LNCAP (cell line): ENCODE measurements at regions not wholly inside any gene's neighbourhood (a gene's known extent, or its start where the extent isn't known, plus 50 kb on each side); places are given as distances from the start of the nearest gene placed in this dataset.

Source experiments
- TF ChIP-seq, protein P1 (sequence below): fragments of 450-650 bp; IDR thresholded peaks from 2 replicates; pipeline ENCODE4 v1.5.1; 2017; ENCODE audit warnings: mild to moderate bottlenecking

DNA sequence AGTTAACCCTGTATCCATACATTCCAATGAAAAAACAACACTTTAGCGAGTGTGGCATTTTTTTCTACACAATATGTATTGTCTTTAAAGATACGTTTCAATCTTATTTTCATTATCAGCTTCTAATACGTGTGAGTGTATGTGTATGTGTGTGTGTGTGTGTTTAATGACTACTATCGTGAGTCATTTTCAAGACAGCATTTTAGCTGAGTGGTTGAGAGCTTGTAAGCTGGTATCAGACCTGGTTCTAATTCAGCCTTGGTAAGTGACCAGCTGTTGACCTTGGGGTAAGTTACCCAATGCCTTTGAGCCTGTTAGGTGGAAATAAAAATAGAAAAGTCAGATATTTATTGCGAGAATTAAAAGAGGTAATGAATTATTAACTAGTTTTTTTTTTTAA lies 320.0 kb upstream of the NT5E start:
- TF ChIP-seq, protein P1, sequence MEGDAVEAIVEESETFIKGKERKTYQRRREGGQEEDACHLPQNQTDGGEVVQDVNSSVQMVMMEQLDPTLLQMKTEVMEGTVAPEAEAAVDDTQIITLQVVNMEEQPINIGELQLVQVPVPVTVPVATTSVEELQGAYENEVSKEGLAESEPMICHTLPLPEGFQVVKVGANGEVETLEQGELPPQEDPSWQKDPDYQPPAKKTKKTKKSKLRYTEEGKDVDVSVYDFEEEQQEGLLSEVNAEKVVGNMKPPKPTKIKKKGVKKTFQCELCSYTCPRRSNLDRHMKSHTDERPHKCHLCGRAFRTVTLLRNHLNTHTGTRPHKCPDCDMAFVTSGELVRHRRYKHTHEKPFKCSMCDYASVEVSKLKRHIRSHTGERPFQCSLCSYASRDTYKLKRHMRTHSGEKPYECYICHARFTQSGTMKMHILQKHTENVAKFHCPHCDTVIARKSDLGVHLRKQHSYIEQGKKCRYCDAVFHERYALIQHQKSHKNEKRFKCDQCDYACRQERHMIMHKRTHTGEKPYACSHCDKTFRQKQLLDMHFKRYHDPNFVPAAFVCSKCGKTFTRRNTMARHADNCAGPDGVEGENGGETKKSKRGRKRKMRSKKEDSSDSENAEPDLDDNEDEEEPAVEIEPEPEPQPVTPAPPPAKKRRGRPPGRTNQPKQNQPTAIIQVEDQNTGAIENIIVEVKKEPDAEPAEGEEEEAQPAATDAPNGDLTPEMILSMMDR = no peak

- TF ChIP-seq, protein P1 = no peak
Observed at GRCh38 chr6:85128781-85129180, 321.1 kb upstream of the NT5E start.

DNA sequence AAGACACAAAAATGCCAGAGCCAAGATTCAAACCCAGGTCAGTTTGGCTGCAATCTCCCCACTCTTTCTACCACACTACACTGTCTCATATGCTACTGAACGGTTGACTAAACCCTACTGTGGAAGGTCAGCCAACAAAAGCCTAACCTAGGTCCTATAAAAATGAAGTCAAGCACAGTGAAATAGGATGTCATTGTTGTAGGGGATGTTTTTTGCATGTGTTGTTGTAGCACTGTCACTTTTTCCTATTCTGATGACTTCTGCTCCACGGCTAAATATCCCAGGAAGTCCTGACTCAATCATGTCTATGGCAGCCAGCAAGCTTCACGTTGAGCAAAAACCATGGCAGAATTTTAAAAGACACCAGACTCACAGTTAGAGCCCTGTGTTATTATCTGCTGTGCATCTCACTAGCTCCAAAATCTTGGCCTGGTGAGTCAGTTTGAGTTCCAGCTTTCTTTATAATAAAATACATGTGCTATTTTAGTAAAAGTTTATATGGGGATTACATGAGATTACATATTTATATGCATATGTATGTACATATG lies 322.1 kb upstream of the NT5E start:
- TF ChIP-seq, protein P1 = no peak

DNA sequence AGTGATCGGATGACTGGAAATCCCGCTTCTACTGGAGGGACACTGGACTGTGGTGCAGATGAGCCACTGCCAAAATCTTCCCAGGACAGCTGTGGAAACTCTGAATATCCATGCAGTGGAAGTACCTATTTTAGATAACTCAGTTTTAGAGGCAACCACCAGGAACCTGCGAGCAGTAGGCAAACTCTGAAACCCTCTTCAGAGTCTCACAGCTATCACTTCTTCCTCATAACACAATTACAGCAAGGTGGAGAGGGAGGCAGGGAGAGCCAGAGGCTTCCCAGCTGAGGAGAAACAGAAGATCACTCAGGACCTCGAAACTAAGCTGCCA lies 322.8 kb upstream of the NT5E start:
- TF ChIP-seq, protein P1 = no peak

DNA sequence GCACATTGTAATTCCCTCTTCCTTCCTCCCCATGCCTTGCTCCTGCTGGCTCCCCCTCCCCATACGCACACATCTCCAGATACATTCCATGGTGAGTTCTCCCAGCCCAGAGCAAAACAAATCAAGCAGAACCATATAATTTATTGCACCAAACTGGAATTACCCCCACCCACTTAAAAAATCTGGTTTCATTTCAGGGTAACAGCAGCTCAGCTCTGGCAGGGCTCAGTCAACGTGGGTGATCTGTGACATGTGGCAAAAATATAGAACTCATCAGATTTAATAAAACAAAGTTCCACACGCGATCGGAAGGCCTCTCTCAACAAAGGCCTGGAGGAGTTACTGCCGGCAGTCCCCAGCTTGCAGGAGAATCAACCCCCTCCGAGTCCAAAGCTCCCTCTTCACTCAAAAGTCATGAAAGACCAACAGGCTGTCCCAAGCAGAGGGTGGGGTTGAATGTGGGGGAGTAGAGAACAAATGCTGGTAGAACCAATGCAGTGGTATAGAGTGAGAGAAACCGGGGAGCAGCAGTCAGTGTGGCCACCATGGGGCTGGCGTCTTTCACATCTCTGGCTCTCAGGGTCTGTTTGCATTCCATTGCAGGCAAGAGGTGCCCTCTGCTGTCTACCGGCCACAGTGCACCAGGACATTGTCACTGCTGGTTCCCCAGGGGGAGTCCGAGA lies 323.3 kb upstream of the NT5E start:
- TF ChIP-seq, protein P1 = peak; percentile 41; the same call in 1 of the 2 replicates

GRCh38 chr6:85125526-85125925 lies 324.4 kb upstream of the NT5E start:
- TF ChIP-seq, protein P1 = no peak

DNA sequence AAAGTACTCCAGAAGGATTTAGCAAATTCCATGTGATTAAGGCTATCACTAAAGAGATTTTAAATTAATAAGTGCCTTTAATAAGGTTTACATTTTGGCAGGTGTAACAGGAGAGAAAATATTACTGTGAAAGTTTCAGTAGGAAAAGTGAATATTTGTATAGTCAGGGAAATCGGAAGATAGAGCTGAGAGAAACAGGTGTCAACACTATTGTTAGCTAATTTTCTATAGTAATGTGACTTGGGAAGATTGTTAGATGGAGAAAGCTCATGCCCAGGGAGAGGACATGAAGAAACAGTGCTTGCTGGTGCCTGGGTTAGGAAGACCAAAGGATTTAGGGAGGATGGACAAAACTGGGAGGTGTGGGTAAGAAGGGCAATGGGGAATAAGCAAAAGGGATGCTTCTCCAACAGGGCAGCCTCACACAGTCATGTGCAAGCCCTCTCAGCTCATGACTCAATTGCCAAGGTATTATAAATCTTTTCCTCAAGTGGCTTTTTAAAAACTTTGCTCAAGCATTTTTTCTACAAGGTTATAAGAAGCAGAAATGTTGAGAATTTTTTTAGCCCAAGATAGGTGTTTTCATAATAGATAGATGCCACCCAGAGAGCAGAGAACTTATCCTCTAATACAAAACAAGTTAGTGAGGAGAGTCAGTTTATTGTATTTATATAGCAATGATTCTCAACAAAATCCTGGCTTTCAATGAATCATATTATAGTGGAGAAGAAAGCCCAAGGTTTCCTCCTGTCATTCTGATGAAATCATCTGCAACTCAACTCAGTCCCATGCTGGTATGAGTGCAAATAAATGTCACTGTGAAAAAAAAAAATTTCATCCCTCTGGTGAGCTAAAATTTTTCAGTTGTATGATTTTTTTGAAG lies 325.2 kb upstream of the NT5E start:
- TF ChIP-seq, protein P1 = no peak
